Gastroesophageal sphincter (tissue), 3 donors: ENCODE measurements at regions not wholly inside any gene's neighbourhood (a gene's known extent, or its start where the extent isn't known, plus 50 kb on each side); places are given as distances from the start of the nearest gene placed in this dataset.

Experiments
- CTCF ChIP-seq, 4 experiments: fragments of 200-600 bp in 2 of 4; fragments of 450-650 bp in 2 of 4; sonication (generic) in 1 of 4; IDR thresholded peaks; one replicate each; pipeline ENCODE4 v1.5.1; 2017 to 2019; ENCODE audit warnings: antibody characterized with exemption in 4 of 4, mild to moderate bottlenecking in 2 of 4, moderate library complexity in 2 of 4
- EP300 ChIP-seq: sonication (generic); formaldehyde crosslinking; IDR thresholded peaks from one replicate; pipeline ENCODE4 v1.6.1; 2017; ENCODE audit warnings: antibody characterized with exemption, mild to moderate bottlenecking
- POLR2A ChIP-seq, 2 donors: fragments of 450-650 bp; IDR thresholded peaks; one replicate each; pipeline ENCODE4 v1.6.1; 2017; ENCODE audit warnings: antibody characterized with exemption in 2 of 2, mild to moderate bottlenecking in 2 of 2, moderate library complexity in 1 of 2
- POLR2AphosphoS5 ChIP-seq: sonication (generic); formaldehyde crosslinking; IDR thresholded peaks from one replicate; pipeline ENCODE4 v1.6.1; 2017; ENCODE audit warnings: antibody characterized with exemption

GRCh38 chr1:223034270-223034798, 108.7 kb downstream of the TLR5 start:
- TF ChIP-seq CTCF (IDR thresholded peaks at IDR 0.05), result no peak
- TF ChIP-seq EP300, result no peak
- TF ChIP-seq POLR2A (IDR thresholded peaks at IDR 0.05), result no peak
- TF ChIP-seq POLR2AphosphoS5, result no peak
